H1 (cell line): ENCODE measurements at regions not wholly inside any gene's neighbourhood (a gene's known extent, or its start where the extent isn't known, plus 50 kb on each side); places are given as distances from the start of the nearest gene placed in this dataset.

ENCODE experiments used
- CTCF ChIP-seq, 3 experiments: IDR thresholded peaks; 1 replicate in 2 of 3; 2 replicates in 1 of 3; pipeline versions ENCODE4 v1.5.1 to v1.6.1; 2011; ENCODE audit warnings: low read length in 3 of 3, mild to moderate bottlenecking in 3 of 3, inconsistent platforms in 2 of 3, low read depth in 1 of 3, moderate library complexity in 1 of 3; ENCODE audit not compliant: insufficient read depth in 1 of 3; ENCODE audit errors: control extremely low read depth in 1 of 3

GRCh38 chr10:2188371-2188770, 451.0 kb upstream of the ADARB2 start (continued):
- TF ChIP-seq CTCF (IDR thresholded peaks at IDR 0.05; ENCODE audit: control extremely low read depth in 1 of 3, insufficient read depth in 1 of 3, low read depth in 1 of 3, low read length in 3 of 3), result no peak
- TF ChIP-seq, all 59 proteins: peak for 0
